ENCODE measurements at regions not wholly inside any gene's neighbourhood (a gene's known extent, or its start where the extent isn't known, plus 50 kb on each side); places are given as distances from the start of the nearest gene placed in this dataset.

- TF ChIP-seq, protein P1, sequence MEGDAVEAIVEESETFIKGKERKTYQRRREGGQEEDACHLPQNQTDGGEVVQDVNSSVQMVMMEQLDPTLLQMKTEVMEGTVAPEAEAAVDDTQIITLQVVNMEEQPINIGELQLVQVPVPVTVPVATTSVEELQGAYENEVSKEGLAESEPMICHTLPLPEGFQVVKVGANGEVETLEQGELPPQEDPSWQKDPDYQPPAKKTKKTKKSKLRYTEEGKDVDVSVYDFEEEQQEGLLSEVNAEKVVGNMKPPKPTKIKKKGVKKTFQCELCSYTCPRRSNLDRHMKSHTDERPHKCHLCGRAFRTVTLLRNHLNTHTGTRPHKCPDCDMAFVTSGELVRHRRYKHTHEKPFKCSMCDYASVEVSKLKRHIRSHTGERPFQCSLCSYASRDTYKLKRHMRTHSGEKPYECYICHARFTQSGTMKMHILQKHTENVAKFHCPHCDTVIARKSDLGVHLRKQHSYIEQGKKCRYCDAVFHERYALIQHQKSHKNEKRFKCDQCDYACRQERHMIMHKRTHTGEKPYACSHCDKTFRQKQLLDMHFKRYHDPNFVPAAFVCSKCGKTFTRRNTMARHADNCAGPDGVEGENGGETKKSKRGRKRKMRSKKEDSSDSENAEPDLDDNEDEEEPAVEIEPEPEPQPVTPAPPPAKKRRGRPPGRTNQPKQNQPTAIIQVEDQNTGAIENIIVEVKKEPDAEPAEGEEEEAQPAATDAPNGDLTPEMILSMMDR (IDR thresholded peaks at IDR 0.05): no peak
- TF ChIP-seq EP300 (IDR thresholded peaks at IDR 0.05): no peak
- TF ChIP-seq POLR2A (IDR thresholded peaks at IDR 0.05): no peak
- TF ChIP-seq POLR2AphosphoS5 (IDR thresholded peaks at IDR 0.05): no peak
These were observed 262.9 kb upstream of the TCF4 start for GRCh38 chr18:55850904-55851303.

Data from gastroesophageal sphincter (tissue), 3 donors.